IgD-negative memory B cell (primary cell): ENCODE measurements at regions not wholly inside any gene's neighbourhood (a gene's known extent, or its start where the extent isn't known, plus 50 kb on each side); places are given as distances from the start of the nearest gene placed in this dataset.

Source experiments
- H3K27ac Mint-ChIP-seq, 3 donors: one replicate each; pipeline ENCODE4 v1.8.0; 2020 to 2022; ENCODE audit warnings: mild to moderate bottlenecking in 3 of 3, mixed read lengths in 3 of 3, moderate library complexity in 1 of 3
- H3K27me3 Mint-ChIP-seq: one replicate; pipeline ENCODE4 v1.8.0; 2021; ENCODE audit warnings: mixed read lengths
- H3K36me3 Mint-ChIP-seq: one replicate; pipeline ENCODE4 v1.8.0; 2020; ENCODE audit warnings: mild to moderate bottlenecking, mixed read lengths
- H3K4me1 Mint-ChIP-seq, 3 donors: one replicate each; pipeline ENCODE4 v1.8.0; 2020 to 2022; ENCODE audit warnings: mixed read lengths in 3 of 3, mild to moderate bottlenecking in 1 of 3
- H3K4me3 Mint-ChIP-seq, 4 donors: one replicate each; pipeline ENCODE4 v1.8.0; 2020 to 2022; ENCODE audit warnings: mild to moderate bottlenecking in 4 of 4, mixed read lengths in 4 of 4, moderate library complexity in 3 of 4
- H3K9me3 Mint-ChIP-seq, 3 donors: one replicate each; pipeline ENCODE4 v1.8.0; 2020 to 2021; ENCODE audit warnings: mixed read lengths in 3 of 3, mild to moderate bottlenecking in 1 of 3

- Mint-ChIP-seq H3K27me3 (no peaks in the 10 kb centered on the region), H3K4me3 (peak overlapping the region in 1 of 4 donors; percentile 42), H3K36me3 (no peaks in the 10 kb centered on the region), H3K27ac (no peak overlapping the region), H3K9me3 (no peaks in the 10 kb centered on the region), H3K4me1 (no peaks in the 10 kb centered on the region)
Measured at GRCh38 chr11:36713715-36714114, 115.7 kb upstream of the RAG2 start.

- H3K4me3 Mint-ChIP-seq: no peak overlapping the region
- H3K27ac Mint-ChIP-seq: no peak overlapping the region
- H3K27me3 Mint-ChIP-seq: peaks cover 3% of the 10 kb centered on the region
- H3K4me1 Mint-ChIP-seq: no peaks in the 10 kb centered on the region
- no peaks in the 10 kb centered on the region for H3K9me3 Mint-ChIP-seq
- H3K36me3 Mint-ChIP-seq: no peaks in the 10 kb centered on the region
Measured at GRCh38 chr11:36711104-36711825, 113.2 kb upstream of the RAG2 start.
